Upper lobe of left lung (tissue), 6 donors: ENCODE measurements at regions not wholly inside any gene's neighbourhood (a gene's known extent, or its start where the extent isn't known, plus 50 kb on each side); places are given as distances from the start of the nearest gene placed in this dataset.

ENCODE experiments used
- ATAC-seq, 2 donors: fragments of 200-7000 bp; cut with Tn5 transposase; one replicate each; pipeline ENCODE4 v1.9.1; 2022; ENCODE audit warnings: mild to moderate bottlenecking in 2 of 2, moderate library complexity in 2 of 2; ENCODE audit not compliant: low FRiP score in 2 of 2
- DNase-seq, 2 donors: peaks; one replicate each; pipeline ENCODE4 v3.0.0-alpha.2; 2019 to 2020
- H3K27ac ChIP-seq, 4 donors: fragments of 200-600 bp; sonication (generic); one replicate each; pipeline ENCODE4 v1.5.1; 2016 to 2019
- H3K27me3 ChIP-seq, 4 donors: fragments of 200-600 bp; sonication (generic); one replicate each; pipeline ENCODE4 v1.5.1; 2017 to 2019
- H3K36me3 ChIP-seq, 4 donors: fragments of 200-600 bp; sonication (generic); one replicate each; pipeline ENCODE4 v1.5.1; 2016 to 2019
- H3K4me1 ChIP-seq, 4 donors: fragments of 200-600 bp; sonication (generic); one replicate each; pipeline ENCODE4 v1.5.1; 2018 to 2019
- H3K4me3 ChIP-seq, 4 donors: fragments of 200-600 bp; sonication (generic); one replicate each; pipeline ENCODE4 v1.5.1; 2017 to 2019; ENCODE audit warnings: mild to moderate bottlenecking in 2 of 4, moderate library complexity in 1 of 4
- H3K9me3 ChIP-seq, 4 donors: fragments of 200-600 bp; sonication (generic); one replicate each; pipeline ENCODE4 v1.5.1; 2018 to 2019
- EP300 ChIP-seq, 4 donors: sonication (generic); formaldehyde crosslinking; IDR thresholded peaks; one replicate each; pipeline ENCODE4 v1.5.1; 2017; ENCODE audit warnings: antibody characterized with exemption in 4 of 4, control low read depth in 2 of 4
- POLR2A ChIP-seq, 4 donors: fragments of 450-650 bp; IDR thresholded peaks; one replicate each; pipeline ENCODE4 v1.5.1; 2016 to 2017; ENCODE audit warnings: antibody characterized with exemption in 4 of 4, mild to moderate bottlenecking in 2 of 4
- POLR2AphosphoS5 ChIP-seq, 2 donors: sonication (generic); formaldehyde crosslinking; IDR thresholded peaks; one replicate each; pipeline ENCODE4 v1.5.1; 2017; ENCODE audit warnings: antibody characterized with exemption in 2 of 2
- WGBS, 2 donors: methylation state at CpG; one replicate each; pipeline ENCODE4 v1.1.5; 2017 to 2018; 5-methylcytosine and 5-hydroxymethylcytosine counted together
- TF ChIP-seq, protein P1 (sequence below), 6 experiments: fragments of 450-650 bp in 4 of 6; fragments of 200-600 bp in 2 of 6; sonication (generic) in 2 of 6; IDR thresholded peaks; one replicate each; pipeline ENCODE4 v1.5.1; 2016 to 2019; ENCODE audit warnings: antibody characterized with exemption in 6 of 6
- donor health status: DM: no; HTN: no; CAD: no; lungs with moderate emphysema.
- donor health status: DM: no; HTN: yes; CAD: no; lungs with severe emphysema.

- Histone ChIP-seq H3K27ac (no peak overlapping the region), H3K9me3 (no peaks in the 10 kb centered on the region), H3K27me3 (no peaks in the 10 kb centered on the region), H3K4me1 (no peaks in the 10 kb centered on the region), H3K36me3 (no peaks in the 10 kb centered on the region), H3K4me3 (no peak overlapping the region)
- no peak for DNase-seq
- TF ChIP-seq POLR2A (IDR thresholded peaks at IDR 0.05) = no peak
- no peak for TF ChIP-seq EP300 (IDR thresholded peaks at IDR 0.05)
- TF ChIP-seq POLR2AphosphoS5 (IDR thresholded peaks at IDR 0.05) = no peak
- TF ChIP-seq, protein P1, sequence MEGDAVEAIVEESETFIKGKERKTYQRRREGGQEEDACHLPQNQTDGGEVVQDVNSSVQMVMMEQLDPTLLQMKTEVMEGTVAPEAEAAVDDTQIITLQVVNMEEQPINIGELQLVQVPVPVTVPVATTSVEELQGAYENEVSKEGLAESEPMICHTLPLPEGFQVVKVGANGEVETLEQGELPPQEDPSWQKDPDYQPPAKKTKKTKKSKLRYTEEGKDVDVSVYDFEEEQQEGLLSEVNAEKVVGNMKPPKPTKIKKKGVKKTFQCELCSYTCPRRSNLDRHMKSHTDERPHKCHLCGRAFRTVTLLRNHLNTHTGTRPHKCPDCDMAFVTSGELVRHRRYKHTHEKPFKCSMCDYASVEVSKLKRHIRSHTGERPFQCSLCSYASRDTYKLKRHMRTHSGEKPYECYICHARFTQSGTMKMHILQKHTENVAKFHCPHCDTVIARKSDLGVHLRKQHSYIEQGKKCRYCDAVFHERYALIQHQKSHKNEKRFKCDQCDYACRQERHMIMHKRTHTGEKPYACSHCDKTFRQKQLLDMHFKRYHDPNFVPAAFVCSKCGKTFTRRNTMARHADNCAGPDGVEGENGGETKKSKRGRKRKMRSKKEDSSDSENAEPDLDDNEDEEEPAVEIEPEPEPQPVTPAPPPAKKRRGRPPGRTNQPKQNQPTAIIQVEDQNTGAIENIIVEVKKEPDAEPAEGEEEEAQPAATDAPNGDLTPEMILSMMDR (IDR thresholded peaks at IDR 0.05) = no peak
- WGBS, 2 donors = 54 to 67% methylated on average over 1 to 2 of the region's 2 CpGs
- ATAC-seq = no peak
Measured at GRCh38 chr7:65233409-65234034, 140.1 kb upstream of the ZNF92 start.

DNA sequence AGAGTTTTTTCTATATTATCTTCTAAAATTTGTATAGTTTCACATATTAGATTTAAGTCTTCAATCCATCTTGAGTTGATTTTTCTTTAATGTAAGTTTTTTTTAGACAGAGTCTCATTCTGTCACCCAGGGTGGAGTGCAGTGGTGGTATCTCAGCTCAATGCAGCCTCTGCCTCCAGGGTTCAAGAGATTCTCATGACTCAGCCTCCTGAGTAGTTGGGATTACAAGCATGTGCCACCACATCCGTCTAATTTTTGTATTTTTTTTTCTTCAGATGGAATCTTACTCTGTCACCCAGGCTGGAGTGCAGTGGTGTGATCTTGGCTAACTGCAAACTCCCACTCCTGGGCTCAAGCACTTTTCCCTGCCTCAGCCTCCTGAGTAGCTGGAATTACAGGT lies 143.4 kb upstream of the ZNF92 start:
- TF ChIP-seq, protein P1 (IDR thresholded peaks at IDR 0.05) = no peak
- TF ChIP-seq POLR2A (IDR thresholded peaks at IDR 0.05) = no peak
- Histone ChIP-seq H3K27ac (no peak overlapping the region), H3K36me3 (no peaks in the 10 kb centered on the region), H3K4me1 (no peaks in the 10 kb centered on the region), H3K4me3 (no peak overlapping the region), H3K27me3 (no peaks in the 10 kb centered on the region), H3K9me3 (no peaks in the 10 kb centered on the region)
- DNase-seq = no peak
- 72 to 84% methylated on average over 1 of the region's 1 CpG for WGBS, 2 donors
- ATAC-seq = no peak

- TF ChIP-seq EP300 (IDR thresholded peaks at IDR 0.05) (no peak), POLR2A (IDR thresholded peaks at IDR 0.05) (no peak), POLR2AphosphoS5 (IDR thresholded peaks at IDR 0.05) (no peak)
- TF ChIP-seq, protein P1 (IDR thresholded peaks at IDR 0.05) = no peak
- Histone ChIP-seq H3K4me1 (no peaks in the 10 kb centered on the region), H3K27ac (no peak overlapping the region), H3K9me3 (no peaks in the 10 kb centered on the region), H3K36me3 (no peaks in the 10 kb centered on the region), H3K27me3 (no peaks in the 10 kb centered on the region), H3K4me3 (no peak overlapping the region)
- ATAC-seq = no peak
- WGBS, 2 donors = 93 to 95% methylated on average over 6 of the region's 6 CpGs
- DNase-seq = no peak
Measured at GRCh38 chr7:65225422-65226006, 148.1 kb upstream of the ZNF92 start.

- Histone ChIP-seq H3K9me3 (no peaks in the 10 kb centered on the region), H3K4me1 (no peaks in the 10 kb centered on the region), H3K4me3 (no peak overlapping the region), H3K27ac (no peak overlapping the region), H3K36me3 (no peaks in the 10 kb centered on the region), H3K27me3 (no peaks in the 10 kb centered on the region)
- WGBS, 2 donors = 84 to 87% methylated on average over 4 of the region's 4 CpGs
- DNase-seq (no peak), ATAC-seq (no peak)
- TF ChIP-seq, protein P1 (IDR thresholded peaks at IDR 0.05) = no peak
- TF ChIP-seq POLR2AphosphoS5 (IDR thresholded peaks at IDR 0.05) (no peak), EP300 (IDR thresholded peaks at IDR 0.05) (no peak), POLR2A (IDR thresholded peaks at IDR 0.05) (no peak)
Measured at GRCh38 chr7:65222655-65223054, 151.0 kb upstream of the ZNF92 start.

- 89 to 92% methylated on average over 3 of the region's 3 CpGs for WGBS, 2 donors
Measured at GRCh38 chr7:65221683-65222082, 152.0 kb upstream of the ZNF92 start.

More at GRCh38 chr7:65221683-65222082, 152.0 kb upstream of the ZNF92 start:
- no peak for DNase-seq
- H3K36me3 ChIP-seq = no peaks in the 10 kb centered on the region
- H3K4me3 ChIP-seq = no peak overlapping the region
- ATAC-seq = no peak
- H3K4me1 ChIP-seq = no peaks in the 10 kb centered on the region
- no peaks in the 10 kb centered on the region for H3K27me3 ChIP-seq
- no peaks in the 10 kb centered on the region for H3K9me3 ChIP-seq
- no peak overlapping the region for H3K27ac ChIP-seq
- TF ChIP-seq, protein P1 (IDR thresholded peaks at IDR 0.05) = no peak
- TF ChIP-seq POLR2AphosphoS5 (IDR thresholded peaks at IDR 0.05) (no peak), EP300 (IDR thresholded peaks at IDR 0.05) (no peak), POLR2A (IDR thresholded peaks at IDR 0.05) (no peak)
